Stimulated activated CD4-positive, alpha-beta T cell treated with anti-CD3 and anti-CD28 coated beads, Interleukin-1b, Interleukin-23, amount 100 ng/mL, for 24 hours (primary cell): ENCODE measurements at regions not wholly inside any gene's neighbourhood (a gene's known extent, or its start where the extent isn't known, plus 50 kb on each side); places are given as distances from the start of the nearest gene placed in this dataset.
"Not testable (repeated sequence)": the region's sequence is repeated elsewhere in the genome, so short reads cannot be mapped to it uniquely, and the experiment has no call there.

ENCODE experiments used
- DNase-seq, 4 experiments: peaks; one replicate each; pipeline ENCODE4 v3.0.0-alpha.2; 2020; ENCODE audit warnings: low read depth in 4 of 4, low spot score in 1 of 4

- no peak for DNase-seq
These were observed 50.4 kb upstream of the RNF32 start for GRCh38 chr7:156590212-156590611.

- no peak for DNase-seq
These were observed 50.8 kb upstream of the RNF32 start for GRCh38 chr7:156589808-156590207.

GRCh38 chr7:156585926-156586325 lies 54.6 kb upstream of the RNF32 start:
- no peak for DNase-seq

- no peak for DNase-seq
These were observed 55.4 kb upstream of the RNF32 start for GRCh38 chr7:156585025-156585648.

GRCh38 chr7:156582591-156583123 lies 57.9 kb upstream of the RNF32 start:
- DNase-seq = no peak

DNA sequence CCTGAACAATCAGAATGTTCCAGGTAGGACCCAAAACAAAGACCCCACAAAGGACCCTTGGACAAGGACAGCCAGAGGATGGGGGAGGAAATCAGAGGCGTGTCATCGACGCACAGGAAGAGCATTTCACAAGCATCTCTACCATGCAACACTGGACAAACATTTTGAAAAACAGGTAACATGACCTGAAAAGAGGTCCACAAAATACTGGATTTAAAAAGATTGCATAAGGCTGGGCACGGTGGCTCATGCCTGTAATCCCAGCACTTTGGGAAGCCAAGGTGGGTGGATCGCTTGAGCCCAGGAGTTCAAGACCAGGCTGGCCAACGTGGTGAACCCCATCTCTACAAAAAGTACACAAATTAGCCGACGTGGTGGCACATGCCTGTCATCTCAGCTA lies 60.5 kb upstream of the RNF32 start:
- DNase-seq = no peak

- no peak for DNase-seq
These were observed 61.0 kb upstream of the RNF32 start for GRCh38 chr7:156579566-156579965.

DNA sequence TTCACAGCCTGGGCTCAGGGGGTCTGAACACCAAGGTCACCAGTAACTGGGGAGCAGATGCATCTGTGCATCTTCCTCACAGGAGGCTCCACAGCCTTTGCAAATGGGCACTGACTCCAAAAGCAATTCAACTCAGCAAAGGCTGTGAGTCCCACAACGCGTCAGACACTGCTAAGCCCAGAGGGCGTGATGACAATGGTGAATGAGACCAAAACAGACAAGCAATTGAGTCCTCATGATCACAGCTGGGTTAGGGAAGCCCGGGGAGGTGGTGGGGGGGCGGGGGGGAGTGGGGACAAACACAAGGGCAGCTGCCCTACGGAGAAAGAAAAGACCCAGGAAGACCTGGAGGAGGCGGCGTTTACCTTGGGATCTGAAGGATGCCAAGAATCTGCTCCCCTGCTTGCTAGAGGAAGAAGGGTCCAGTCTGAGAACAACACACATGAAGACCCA lies 61.6 kb upstream of the RNF32 start:
- DNase-seq = no peak

DNA sequence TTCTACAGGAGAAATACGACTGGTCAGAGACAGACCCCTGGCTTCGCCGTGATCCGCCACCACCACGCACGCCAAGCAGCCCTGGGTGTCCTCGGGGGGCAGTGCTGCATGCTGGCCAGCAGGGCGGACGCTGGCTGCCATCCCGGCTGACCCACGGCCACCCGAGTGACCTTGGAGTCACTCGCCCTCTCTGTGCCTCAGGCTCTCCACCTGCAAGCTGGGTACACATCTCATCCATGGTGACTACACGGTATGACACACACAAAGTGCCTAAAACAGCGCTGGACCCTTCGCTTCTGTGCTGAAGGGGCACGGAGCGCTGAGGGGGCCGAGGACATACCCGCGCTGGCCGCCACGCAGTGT lies 62.0 kb upstream of the RNF32 start:
- DNase-seq = no peak

DNA sequence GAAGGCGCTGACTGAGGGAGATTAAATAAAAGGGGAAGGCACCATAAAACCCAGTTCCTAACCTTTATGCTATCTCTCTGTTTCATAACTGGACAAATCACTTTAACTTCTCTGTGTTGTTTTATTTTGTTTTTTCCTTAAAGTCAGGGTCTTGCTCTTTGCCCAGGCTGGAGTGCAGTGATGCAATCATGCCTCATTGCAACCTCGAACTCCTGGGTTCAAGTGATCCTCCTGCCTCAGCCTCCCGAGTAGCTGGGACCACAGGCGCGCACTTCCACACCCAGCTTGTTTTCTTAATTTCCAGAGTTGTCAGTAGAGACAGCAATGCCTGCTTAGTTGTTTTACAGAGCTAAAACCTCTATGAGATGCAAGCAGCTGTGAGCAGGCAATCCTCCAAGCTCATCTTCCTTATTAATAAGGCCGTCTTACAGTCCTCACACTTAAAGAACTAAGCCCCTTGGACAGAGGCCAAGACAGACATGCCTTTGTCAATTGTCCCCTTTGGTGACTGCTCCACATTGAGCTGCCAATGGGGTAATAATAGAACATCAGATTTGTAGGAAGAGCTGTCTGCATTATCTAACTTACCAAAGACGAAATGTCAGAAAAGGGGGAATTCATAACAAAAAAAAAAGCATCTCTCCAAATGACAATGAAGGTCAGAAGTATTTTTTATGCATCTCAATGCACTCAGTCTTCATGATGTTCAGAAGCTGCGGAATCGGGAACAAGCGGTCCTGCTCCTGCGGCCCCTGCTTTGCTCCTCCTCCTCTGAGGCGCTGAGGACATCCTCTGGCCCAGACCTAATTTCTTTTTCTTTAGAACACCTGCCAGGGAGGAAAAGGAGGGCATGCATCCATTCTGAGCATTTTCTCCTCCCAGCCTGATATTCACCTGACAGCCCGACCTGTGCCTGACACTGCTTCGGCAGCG lies 62.7 kb upstream of the RNF32 start:
- no peak for DNase-seq

- no peak for DNase-seq
These were observed 64.1 kb upstream of the RNF32 start for GRCh38 chr7:156576216-156577058.

DNA sequence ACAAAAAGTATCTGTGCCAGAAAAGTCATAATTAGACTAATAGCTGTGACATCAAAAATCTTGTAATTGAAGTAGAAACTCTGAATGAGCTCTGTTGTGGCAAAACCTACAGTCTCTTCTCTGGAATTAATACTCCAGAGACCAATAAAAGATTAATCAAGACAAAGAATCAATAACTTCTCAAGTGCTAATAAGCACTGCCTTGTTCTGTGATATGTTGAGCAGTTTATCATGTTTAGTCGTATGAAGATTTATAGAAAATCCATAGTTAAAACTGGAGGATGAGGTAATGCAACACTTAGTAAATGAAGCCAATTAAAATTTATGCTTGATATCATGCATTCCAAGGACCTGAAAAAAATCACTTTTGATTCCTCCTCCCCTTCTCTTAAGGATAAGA lies 72.3 kb upstream of the RNF32 start:
- no peak for DNase-seq

DNA sequence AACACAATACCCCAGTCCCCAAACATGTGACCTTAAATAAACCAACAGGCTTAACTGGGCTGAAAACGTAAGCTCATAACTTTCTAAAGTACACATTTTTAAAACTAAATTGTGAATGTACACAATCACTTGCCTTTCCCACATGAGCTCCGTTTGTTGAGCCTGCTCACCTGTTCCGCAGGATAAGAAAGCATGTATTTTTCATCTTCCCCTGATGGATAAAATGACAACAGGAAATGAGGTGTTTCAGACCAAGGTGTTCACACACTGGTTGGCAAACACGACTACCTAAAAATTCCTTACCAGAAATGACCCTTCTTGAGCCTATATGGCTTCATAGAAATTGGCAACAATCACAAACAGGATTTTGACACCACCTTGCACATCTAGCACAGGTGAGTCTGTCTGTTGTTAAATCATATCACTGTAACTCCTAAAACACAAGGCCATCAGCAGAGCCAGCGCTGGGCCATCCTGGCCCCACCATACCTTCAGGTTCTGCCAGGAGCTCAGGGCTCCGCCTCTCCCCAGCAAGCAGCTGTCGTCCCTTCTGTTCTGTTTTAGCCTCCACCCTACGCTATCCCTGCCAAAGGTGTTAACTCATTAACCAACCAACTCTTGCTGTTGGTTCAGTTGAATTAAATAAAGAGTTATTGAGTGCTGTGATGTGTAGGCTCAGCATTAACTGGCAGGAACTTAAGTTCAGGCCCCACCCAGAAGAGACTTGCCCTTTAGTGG lies 73.6 kb upstream of the RNF32 start:
- DNase-seq = no peak

DNA sequence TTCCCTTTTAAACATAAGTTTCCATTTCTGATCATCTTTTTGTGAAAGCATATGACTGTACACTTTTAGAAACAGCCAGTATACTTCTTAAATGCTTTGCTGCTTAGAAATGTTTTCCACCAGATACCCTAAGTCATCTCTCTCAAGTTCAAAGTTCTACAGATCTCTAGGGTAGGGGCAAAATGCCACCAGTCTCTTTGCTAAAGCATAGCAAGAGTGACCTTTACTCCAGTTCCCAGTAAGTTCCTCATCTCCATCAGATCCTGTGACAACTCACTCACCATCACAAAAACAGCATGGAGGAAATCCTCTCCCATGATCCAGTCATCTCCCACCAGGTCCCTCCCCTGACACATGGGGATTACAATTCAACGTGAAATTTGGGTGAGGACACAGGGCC lies 75.6 kb upstream of the RNF32 start:
- DNase-seq = not testable (repeated sequence)

DNA sequence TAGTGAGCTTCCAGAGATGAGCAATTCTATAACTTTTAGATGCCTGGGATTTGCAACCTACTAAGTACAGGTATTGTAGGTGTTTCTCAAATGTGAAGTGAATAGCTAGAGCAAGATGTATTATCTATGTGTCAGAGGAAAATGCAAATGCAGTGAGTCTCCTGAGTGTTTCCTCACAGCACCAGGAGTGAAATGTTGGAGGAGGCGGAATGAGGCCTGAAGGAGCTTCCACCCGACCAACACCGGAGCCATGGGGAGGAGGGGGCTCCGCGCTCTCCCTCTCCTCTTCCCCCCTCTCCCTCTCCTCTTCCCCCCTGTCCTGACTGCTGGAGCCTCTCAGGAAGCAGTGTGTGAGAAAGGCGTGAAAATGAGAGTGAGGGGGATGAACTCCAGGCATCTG lies 79.9 kb upstream of the RNF32 start:
- DNase-seq = no peak

- DNase-seq = no peak
These were observed 80.5 kb upstream of the RNF32 start for GRCh38 chr7:156560075-156560474.

DNA sequence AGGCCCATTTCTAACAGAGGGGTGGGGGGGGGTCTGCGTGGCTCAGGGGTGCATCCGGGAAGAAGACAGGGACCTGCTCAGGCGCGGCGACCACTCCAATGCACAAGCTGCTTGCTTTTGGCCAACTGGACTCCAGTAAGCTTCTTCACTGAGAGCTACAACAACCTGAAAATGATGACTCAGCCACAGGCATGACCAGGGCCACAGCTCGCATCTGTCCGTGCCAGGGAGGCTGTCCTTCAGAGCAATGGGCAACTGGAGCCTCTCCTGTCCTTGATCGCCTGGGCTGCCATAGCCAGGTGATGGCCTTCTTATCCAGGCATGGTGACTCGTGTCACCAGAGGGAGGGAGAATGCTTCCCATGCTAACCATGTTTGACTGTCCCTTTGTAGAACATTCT lies 81.6 kb upstream of the RNF32 start:
- DNase-seq = no peak

GRCh38 chr7:156558198-156558597 lies 82.4 kb upstream of the RNF32 start:
- no peak for DNase-seq

DNA sequence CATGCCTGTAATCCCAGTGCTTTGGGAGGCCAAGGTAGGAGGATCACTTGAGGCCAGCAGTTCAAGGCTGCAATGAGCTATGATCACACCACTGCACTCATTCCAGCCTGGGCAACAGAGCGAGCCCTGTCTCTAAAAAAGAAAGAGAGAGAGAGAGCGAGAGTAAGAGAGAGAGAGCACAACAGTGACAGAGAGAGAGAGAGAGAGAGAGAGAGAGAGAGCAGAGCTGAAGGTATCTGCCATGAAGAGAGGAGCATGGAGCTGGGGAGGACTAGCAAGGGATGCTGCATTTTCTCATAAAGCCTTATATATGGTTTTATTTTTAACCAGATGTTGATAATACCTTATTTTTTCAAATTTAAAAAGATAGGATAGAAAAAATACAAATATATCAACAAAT lies 84.5 kb upstream of the RNF32 start:
- DNase-seq = no peak

- DNase-seq = no peak
These were observed 86.1 kb upstream of the RNF32 start for GRCh38 chr7:156554488-156554887.

- no peak for DNase-seq
These were observed 90.9 kb upstream of the RNF32 start for GRCh38 chr7:156549636-156550035.
